MM.1S (cell line): ENCODE measurements at regions not wholly inside any gene's neighbourhood (a gene's known extent, or its start where the extent isn't known, plus 50 kb on each side); places are given as distances from the start of the nearest gene placed in this dataset.

Source experiments
- EZH2phosphoT487 ChIP-seq: fragments of 300-600 bp; sonication (generic); IDR thresholded peaks from 2 replicates; pipeline ENCODE4 v1.6.1; 2018; ENCODE audit warnings: antibody characterized with exemption, low read length
- TF ChIP-seq, protein P1 (sequence below): fragments of 300-600 bp; sonication (generic); IDR thresholded peaks from 2 replicates; pipeline ENCODE4 v1.5.1; 2016; ENCODE audit warnings: antibody characterized with exemption, low read length, mixed read lengths

DNA sequence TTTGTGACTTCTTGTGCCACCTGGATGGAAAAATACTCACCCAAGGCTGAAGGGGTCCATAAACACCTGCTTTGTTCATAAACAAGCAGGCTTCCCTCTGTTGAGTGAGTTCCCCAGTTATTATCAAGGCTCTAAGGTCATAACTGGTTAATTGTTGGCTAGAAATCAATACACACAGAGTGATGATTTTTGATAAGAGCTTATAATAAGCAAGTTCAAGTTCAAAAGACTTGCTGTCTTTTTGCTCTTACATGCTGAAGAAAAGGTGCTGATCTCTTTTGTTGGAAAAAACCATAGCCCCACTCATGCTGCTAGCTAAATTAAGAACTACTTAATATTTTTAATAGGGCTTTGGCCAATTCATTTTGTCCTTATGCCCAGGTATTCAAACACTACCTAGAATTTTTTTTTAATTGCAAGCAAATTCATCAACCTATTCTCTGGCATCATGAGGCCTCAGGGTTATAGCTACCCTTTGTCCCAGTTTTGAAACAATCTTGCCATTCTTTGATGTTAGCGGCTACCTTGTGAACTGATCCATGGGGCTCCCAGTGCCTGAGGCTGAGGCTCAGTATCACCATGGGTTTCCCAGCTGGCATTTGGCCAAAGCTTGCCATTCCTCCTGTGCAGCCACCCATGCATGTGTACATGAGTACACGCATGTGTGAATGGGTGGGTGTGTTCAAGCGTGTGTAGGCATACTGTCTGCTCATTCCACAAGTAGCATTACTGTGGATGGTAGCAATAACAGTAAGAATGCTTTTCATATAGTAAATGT is 127.6 kb upstream of the LPP start:
- TF ChIP-seq, protein P1, sequence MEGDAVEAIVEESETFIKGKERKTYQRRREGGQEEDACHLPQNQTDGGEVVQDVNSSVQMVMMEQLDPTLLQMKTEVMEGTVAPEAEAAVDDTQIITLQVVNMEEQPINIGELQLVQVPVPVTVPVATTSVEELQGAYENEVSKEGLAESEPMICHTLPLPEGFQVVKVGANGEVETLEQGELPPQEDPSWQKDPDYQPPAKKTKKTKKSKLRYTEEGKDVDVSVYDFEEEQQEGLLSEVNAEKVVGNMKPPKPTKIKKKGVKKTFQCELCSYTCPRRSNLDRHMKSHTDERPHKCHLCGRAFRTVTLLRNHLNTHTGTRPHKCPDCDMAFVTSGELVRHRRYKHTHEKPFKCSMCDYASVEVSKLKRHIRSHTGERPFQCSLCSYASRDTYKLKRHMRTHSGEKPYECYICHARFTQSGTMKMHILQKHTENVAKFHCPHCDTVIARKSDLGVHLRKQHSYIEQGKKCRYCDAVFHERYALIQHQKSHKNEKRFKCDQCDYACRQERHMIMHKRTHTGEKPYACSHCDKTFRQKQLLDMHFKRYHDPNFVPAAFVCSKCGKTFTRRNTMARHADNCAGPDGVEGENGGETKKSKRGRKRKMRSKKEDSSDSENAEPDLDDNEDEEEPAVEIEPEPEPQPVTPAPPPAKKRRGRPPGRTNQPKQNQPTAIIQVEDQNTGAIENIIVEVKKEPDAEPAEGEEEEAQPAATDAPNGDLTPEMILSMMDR, result no peak
- no peak for TF ChIP-seq EZH2phosphoT487
